Neural cell (in vitro differentiated cells): ENCODE measurements at regions not wholly inside any gene's neighbourhood (a gene's known extent, or its start where the extent isn't known, plus 50 kb on each side); places are given as distances from the start of the nearest gene placed in this dataset.
"Not testable (repeated sequence)": the region's sequence is repeated elsewhere in the genome, so short reads cannot be mapped to it uniquely, and the experiment has no call there.

Experiments
- H2AFZ ChIP-seq: fragments of 200-600, 300-800 bp; sonication (generic), shearing (Covaris generic); 2 replicates; pipeline ENCODE4 v1.6.0; 2014; ENCODE audit warnings: low read depth, mild to moderate bottlenecking, antibody characterized with exemption, low read length, moderate library complexity
- H3F3A ChIP-seq: fragments of 200-600 bp; shearing (Covaris generic); 2 replicates; pipeline ENCODE4 v1.6.1; 2016; ENCODE audit warnings: mild to moderate bottlenecking, moderate library complexity, mixed read lengths, antibody characterized with exemption, low read length; ENCODE audit not compliant: insufficient read depth, poor library complexity, severe bottlenecking
- H3K27ac ChIP-seq: fragments of 200-600, 300-800 bp; sonication (generic), shearing (Covaris generic); 2 replicates; pipeline ENCODE4 v1.5.1; 2014; ENCODE audit warnings: mild to moderate bottlenecking, low read length, moderate library complexity
- H3K27me3 ChIP-seq: fragments of 300-800, 200-600 bp; sonication (generic), shearing (Covaris generic); 2 replicates; pipeline ENCODE4 v1.6.0; 2014; ENCODE audit warnings: mild to moderate bottlenecking, low read depth, low read length, moderate library complexity; ENCODE audit not compliant: insufficient read depth
- H3K36me3 ChIP-seq: fragments of 300-800, 200-600 bp; sonication (generic), shearing (Covaris generic); 2 replicates; pipeline ENCODE4 v1.5.1; 2014; ENCODE audit warnings: mild to moderate bottlenecking, antibody characterized with exemption, low read length, moderate library complexity; ENCODE audit not compliant: insufficient read depth
- H3K4me2 ChIP-seq: fragments of 300-800, 200-600 bp; sonication (generic), shearing (Covaris generic); 2 replicates; pipeline ENCODE4 v1.6.0; 2014; ENCODE audit warnings: mild to moderate bottlenecking, low read length
- H3K4me3 ChIP-seq: fragments of 300-800, 200-600 bp; sonication (generic), shearing (Covaris generic); 2 replicates; pipeline ENCODE4 v1.5.1; 2014; ENCODE audit warnings: mild to moderate bottlenecking, low read length, moderate library complexity
- H3K79me2 ChIP-seq: fragments of 200-600 bp; shearing (Covaris generic); replicated peaks from 2 replicates; pipeline ENCODE4 v1.6.0; 2014; ENCODE audit warnings: mild to moderate bottlenecking, low read length, moderate library complexity; ENCODE audit not compliant: insufficient read depth
- H3K9ac ChIP-seq: fragments of 300-800, 200-600 bp; sonication (generic), shearing (Covaris generic); 2 replicates; pipeline ENCODE4 v1.6.1; 2016; ENCODE audit warnings: mild to moderate bottlenecking, low read length, mixed read lengths
- H3K9me2 ChIP-seq: fragments of 200-600 bp; shearing (Covaris generic); 2 replicates; pipeline ENCODE4 v1.6.1; 2016; ENCODE audit warnings: mild to moderate bottlenecking, low read length, mixed read lengths; ENCODE audit not compliant: insufficient read depth
- H3K9me3 ChIP-seq: fragments of 200-600, 300-800 bp; sonication (generic), shearing (Covaris generic); 2 replicates; pipeline ENCODE4 v1.6.1; 2016; ENCODE audit warnings: mild to moderate bottlenecking, mixed run types, low read length, moderate library complexity, mixed read lengths
- H4K20me1 ChIP-seq: fragments of 200-600 bp; shearing (Covaris generic); 2 replicates; pipeline ENCODE4 v1.6.1; 2016; ENCODE audit warnings: mild to moderate bottlenecking, mixed run types; ENCODE audit not compliant: insufficient read depth
- CTCF ChIP-seq: fragments of 450-650 bp; IDR thresholded peaks from 2 replicates; pipeline ENCODE4 v1.5.1; 2014; ENCODE audit warnings: antibody characterized with exemption, mild to moderate bottlenecking, moderate library complexity; ENCODE audit not compliant: poor library complexity, severe bottlenecking
- EP300 ChIP-seq: fragments of 450-650 bp; conservative IDR thresholded peaks from 2 replicates; pipeline ENCODE4 v1.6.1; 2014; ENCODE audit warnings: antibody characterized with exemption, mild to moderate bottlenecking, moderate library complexity; ENCODE audit not compliant: poor library complexity, severe bottlenecking
- EZH2 ChIP-seq: fragments of 200-600, 300-800 bp; shearing (Covaris generic), sonication (generic); IDR thresholded peaks from 2 replicates; pipeline ENCODE4 v1.6.1; 2014; ENCODE audit warnings: antibody characterized with exemption, low read length, borderline replicate concordance, mild to moderate bottlenecking; ENCODE audit not compliant: insufficient read depth, poor library complexity, severe bottlenecking
- MXI1 ChIP-seq: fragments of 450-650 bp; conservative IDR thresholded peaks from 2 replicates; pipeline ENCODE4 v1.6.1; 2014; ENCODE audit warnings: antibody characterized with exemption, mild to moderate bottlenecking; ENCODE audit not compliant: poor library complexity, severe bottlenecking
- POLR2AphosphoS5 ChIP-seq: IDR thresholded peaks from 2 replicates; pipeline ENCODE4 v1.6.1; 2012
- RAD21 ChIP-seq: fragments of 450-650 bp; conservative IDR thresholded peaks from 2 replicates; pipeline ENCODE4 v1.6.1; 2014; ENCODE audit warnings: antibody characterized with exemption, mild to moderate bottlenecking, moderate library complexity
- REST ChIP-seq: IDR thresholded peaks from 2 replicates; pipeline ENCODE4 v1.6.1; 2012; ENCODE audit warnings: borderline replicate concordance
- SMC3 ChIP-seq: fragments of 450-650 bp; conservative IDR thresholded peaks from 2 replicates; pipeline ENCODE4 v1.6.1; 2014; ENCODE audit warnings: antibody characterized with exemption, mild to moderate bottlenecking, moderate library complexity; ENCODE audit not compliant: poor library complexity
- TAF1 ChIP-seq: IDR thresholded peaks from 2 replicates; pipeline ENCODE4 v1.6.1; 2012; ENCODE audit warnings: low read depth

- Histone ChIP-seq H2AFZ (no peak overlapping the region), H3K9me3 (no peaks in the 10 kb centered on the region), H3K9ac (no peak overlapping the region), H3K4me3 (no peak overlapping the region), H3K36me3 (no peaks in the 10 kb centered on the region), H3K4me2 (no peak overlapping the region), H3K9me2 (no peaks in the 10 kb centered on the region), H3K79me2 (no peaks in the 10 kb centered on the region), H4K20me1 (no peaks in the 10 kb centered on the region), H3K27me3 (no peaks in the 10 kb centered on the region), H3K27ac (no peak overlapping the region), H3F3A (no peaks in the 10 kb centered on the region)
- TF ChIP-seq EP300: no peak
- TF ChIP-seq MXI1: no peak
- TF ChIP-seq EZH2: no peak
- TF ChIP-seq TAF1: no peak
- TF ChIP-seq RAD21: no peak
- no peak for TF ChIP-seq REST
- no peak for TF ChIP-seq SMC3
- no peak for TF ChIP-seq CTCF
- TF ChIP-seq POLR2AphosphoS5: no peak
These were observed 654.8 kb upstream of the CNTN5 start for GRCh38 chr11:98365941-98366340.

DNA sequence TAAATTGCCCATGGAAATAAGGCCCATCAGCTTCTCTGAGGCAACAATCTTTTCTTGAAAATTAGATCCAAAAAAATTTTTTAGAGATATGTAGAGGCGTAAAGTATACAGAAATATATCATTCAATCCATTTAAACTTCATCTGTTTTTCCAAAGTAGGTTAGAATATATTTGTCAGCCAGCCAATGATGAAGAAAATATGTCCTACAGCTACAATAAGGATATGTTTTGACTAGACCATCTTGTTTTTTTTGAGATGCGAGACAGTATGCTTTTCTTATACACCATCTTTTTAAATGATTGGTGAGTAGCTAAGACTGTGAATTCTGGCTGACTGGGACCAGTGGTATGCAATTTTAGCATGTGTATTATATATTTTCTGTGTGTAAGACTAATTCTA lies 630.4 kb upstream of the CNTN5 start:
- H3K27me3 ChIP-seq: no peaks in the 10 kb centered on the region
- no peak overlapping the region for H2AFZ ChIP-seq
- H3K9ac ChIP-seq: no peak overlapping the region
- no peak overlapping the region for H3K27ac ChIP-seq
- TF ChIP-seq EP300 (no peak), SMC3 (no peak), RAD21 (no peak), TAF1 (no peak), MXI1 (no peak), CTCF (no peak), REST (no peak), EZH2 (no peak), POLR2AphosphoS5 (no peak)
- H3K4me2 ChIP-seq: no peak overlapping the region
- no peaks in the 10 kb centered on the region for H3F3A ChIP-seq
- H3K9me2 ChIP-seq: no peaks in the 10 kb centered on the region
- H3K36me3 ChIP-seq: no peaks in the 10 kb centered on the region
- no peak overlapping the region for H3K4me3 ChIP-seq
- H4K20me1 ChIP-seq: no peaks in the 10 kb centered on the region
- no peaks in the 10 kb centered on the region for H3K79me2 ChIP-seq
- H3K9me3 ChIP-seq: no peaks in the 10 kb centered on the region

- not testable (repeated sequence) for H4K20me1 ChIP-seq, H3K27ac ChIP-seq, H3K27me3 ChIP-seq, H2AFZ ChIP-seq, H3K9me2 ChIP-seq, H3K4me3 ChIP-seq, H3K9ac ChIP-seq, H3F3A ChIP-seq, H3K79me2 ChIP-seq, H3K36me3 ChIP-seq, H3K9me3 ChIP-seq, H3K4me2 ChIP-seq
These were observed 626.2 kb upstream of the CNTN5 start for GRCh38 chr11:98394500-98394899.
